Stimulated activated CD8-positive, alpha-beta memory T cell treated with anti-CD3 and anti-CD28 coated beads, Interleukin-4, amount 100 ng/mL, for 24 hours (primary cell): ENCODE measurements at regions not wholly inside any gene's neighbourhood (a gene's known extent, or its start where the extent isn't known, plus 50 kb on each side); places are given as distances from the start of the nearest gene placed in this dataset.

Experiments
- DNase-seq: peaks from one replicate; pipeline ENCODE4 v3.0.0-alpha.2; 2020; ENCODE audit warnings: low read depth

GRCh38 chr21:39105341-39105765, 77.9 kb downstream of the PSMG1 start:
- no peak for DNase-seq

GRCh38 chr21:39104911-39105310, 78.3 kb downstream of the PSMG1 start:
- DNase-seq: no peak

- DNase-seq: no peak
Measured at GRCh38 chr21:39103689-39104088, 79.6 kb downstream of the PSMG1 start.

GRCh38 chr21:39099859-39100258, 83.4 kb downstream of the PSMG1 start:
- DNase-seq: no peak

GRCh38 chr21:39098696-39099200, 84.5 kb downstream of the PSMG1 start:
- DNase-seq: no peak

GRCh38 chr21:39097981-39098380, 85.3 kb downstream of the PSMG1 start:
- DNase-seq: no peak

- DNase-seq: no peak
Measured at GRCh38 chr21:39097335-39097861, 85.9 kb downstream of the PSMG1 start.

- no peak for DNase-seq
Measured at GRCh38 chr21:39096754-39097153, 86.5 kb downstream of the PSMG1 start.

- no peak for DNase-seq
Measured at GRCh38 chr21:39095681-39096080, 87.6 kb downstream of the PSMG1 start.

- no peak for DNase-seq
Measured at GRCh38 chr21:39094847-39095579, 88.2 kb downstream of the PSMG1 start.

- DNase-seq: no peak
Measured at GRCh38 chr21:39094087-39094780, 89.0 kb downstream of the PSMG1 start.

- no peak for DNase-seq
Measured at GRCh38 chr21:39093526-39093925, 89.7 kb downstream of the PSMG1 start.

- no peak for DNase-seq
Measured at GRCh38 chr21:39088831-39089380, 94.3 kb downstream of the PSMG1 start.

GRCh38 chr21:39088031-39088370, 95.2 kb downstream of the PSMG1 start:
- DNase-seq: no peak

- no peak for DNase-seq
Measured at GRCh38 chr21:39087238-39088030, 95.8 kb downstream of the PSMG1 start.

- DNase-seq: no peak
Measured at GRCh38 chr21:39086547-39086946, 96.7 kb downstream of the PSMG1 start.

- DNase-seq: no peak
Measured at GRCh38 chr21:39085843-39086405, 97.3 kb downstream of the PSMG1 start.

GRCh38 chr21:39084979-39085729, 98.1 kb downstream of the PSMG1 start:
- no peak for DNase-seq

- no peak for DNase-seq
Measured at GRCh38 chr21:39084073-39084472, 99.2 kb downstream of the PSMG1 start.

GRCh38 chr21:39083377-39084008, 99.8 kb downstream of the PSMG1 start:
- DNase-seq: no peak
